NCI-H2107 (cell line): ENCODE measurements at regions not wholly inside any gene's neighbourhood (a gene's known extent, or its start where the extent isn't known, plus 50 kb on each side); places are given as distances from the start of the nearest gene placed in this dataset.
"Not testable (repeated sequence)": the region's sequence is repeated elsewhere in the genome, so short reads cannot be mapped to it uniquely, and the experiment has no call there.

Experiments
- DNase-seq: peaks from one replicate; lab custom pipeline; 2025; lab: John Stamatoyannopoulos, UW

- no peak for DNase-seq
Observed at GRCh38 chr3:28949580-28949979, 331.3 kb upstream of the RBMS3 start.

GRCh38 chr3:28950614-28951013 is 330.3 kb upstream of the RBMS3 start:
- DNase-seq: no peak

GRCh38 chr3:28951772-28952556 is 328.9 kb upstream of the RBMS3 start:
- no peak for DNase-seq

- DNase-seq: no peak
Observed at GRCh38 chr3:28958656-28959055, 322.2 kb upstream of the RBMS3 start.

- DNase-seq: no peak
Observed at GRCh38 chr3:28971156-28971555, 309.7 kb upstream of the RBMS3 start.

- no peak for DNase-seq
Observed at GRCh38 chr3:28972921-28973320, 307.9 kb upstream of the RBMS3 start.

- DNase-seq: no peak
Observed at GRCh38 chr3:28973609-28974008, 307.3 kb upstream of the RBMS3 start.

- no peak for DNase-seq
Observed at GRCh38 chr3:28978092-28978491, 302.8 kb upstream of the RBMS3 start.

- no peak for DNase-seq
Observed at GRCh38 chr3:28980131-28980530, 300.7 kb upstream of the RBMS3 start.

- DNase-seq: no peak
Observed at GRCh38 chr3:28980631-28981030, 300.2 kb upstream of the RBMS3 start.

- DNase-seq: no peak
Observed at GRCh38 chr3:28982906-28983305, 298.0 kb upstream of the RBMS3 start.

GRCh38 chr3:28986922-28987321 is 293.9 kb upstream of the RBMS3 start:
- DNase-seq: no peak

GRCh38 chr3:28989646-28990089 is 291.2 kb upstream of the RBMS3 start:
- no peak for DNase-seq

GRCh38 chr3:28994161-28994905 is 286.5 kb upstream of the RBMS3 start:
- no peak for DNase-seq

- DNase-seq: no peak
Observed at GRCh38 chr3:29004885-29005599, 275.8 kb upstream of the RBMS3 start.

- DNase-seq: no peak
Observed at GRCh38 chr3:29005862-29006261, 275.0 kb upstream of the RBMS3 start.

- no peak for DNase-seq
Observed at GRCh38 chr3:29011441-29011840, 269.4 kb upstream of the RBMS3 start.

- no peak for DNase-seq
Observed at GRCh38 chr3:29011966-29012365, 268.9 kb upstream of the RBMS3 start.

- DNase-seq: no peak
Observed at GRCh38 chr3:29022976-29023375, 257.9 kb upstream of the RBMS3 start.

GRCh38 chr3:29026286-29026685 is 254.6 kb upstream of the RBMS3 start:
- DNase-seq: no peak

GRCh38 chr3:29026959-29027358 is 253.9 kb upstream of the RBMS3 start:
- no peak for DNase-seq

GRCh38 chr3:29031175-29031574 is 249.7 kb upstream of the RBMS3 start:
- not testable (repeated sequence) for DNase-seq

- DNase-seq: no peak
Observed at GRCh38 chr3:29033511-29033910, 247.4 kb upstream of the RBMS3 start.
